ENCODE measurements at regions not wholly inside any gene's neighbourhood (a gene's known extent, or its start where the extent isn't known, plus 50 kb on each side); places are given as distances from the start of the nearest gene placed in this dataset.

DNA sequence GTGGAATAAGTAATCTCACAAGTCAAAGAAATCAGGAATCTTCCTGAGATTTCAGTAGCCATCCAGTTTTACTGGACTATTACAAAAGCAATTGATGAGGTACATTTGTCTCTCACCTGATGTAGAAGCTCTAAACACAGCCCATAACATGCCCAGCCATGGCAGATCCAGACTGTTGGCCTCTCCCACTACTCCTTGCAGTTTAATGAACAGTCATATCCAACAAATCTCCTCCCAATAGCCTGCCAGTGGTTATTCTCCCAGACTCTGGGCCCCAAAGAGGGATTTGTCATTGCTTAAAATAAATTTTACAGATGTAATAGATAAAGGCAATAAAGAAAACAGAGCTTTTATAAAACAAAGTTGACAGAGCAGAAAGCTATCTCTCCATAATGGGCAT is 80.8 kb downstream of the ZNF608 start:
- TF ChIP-seq, protein P1, sequence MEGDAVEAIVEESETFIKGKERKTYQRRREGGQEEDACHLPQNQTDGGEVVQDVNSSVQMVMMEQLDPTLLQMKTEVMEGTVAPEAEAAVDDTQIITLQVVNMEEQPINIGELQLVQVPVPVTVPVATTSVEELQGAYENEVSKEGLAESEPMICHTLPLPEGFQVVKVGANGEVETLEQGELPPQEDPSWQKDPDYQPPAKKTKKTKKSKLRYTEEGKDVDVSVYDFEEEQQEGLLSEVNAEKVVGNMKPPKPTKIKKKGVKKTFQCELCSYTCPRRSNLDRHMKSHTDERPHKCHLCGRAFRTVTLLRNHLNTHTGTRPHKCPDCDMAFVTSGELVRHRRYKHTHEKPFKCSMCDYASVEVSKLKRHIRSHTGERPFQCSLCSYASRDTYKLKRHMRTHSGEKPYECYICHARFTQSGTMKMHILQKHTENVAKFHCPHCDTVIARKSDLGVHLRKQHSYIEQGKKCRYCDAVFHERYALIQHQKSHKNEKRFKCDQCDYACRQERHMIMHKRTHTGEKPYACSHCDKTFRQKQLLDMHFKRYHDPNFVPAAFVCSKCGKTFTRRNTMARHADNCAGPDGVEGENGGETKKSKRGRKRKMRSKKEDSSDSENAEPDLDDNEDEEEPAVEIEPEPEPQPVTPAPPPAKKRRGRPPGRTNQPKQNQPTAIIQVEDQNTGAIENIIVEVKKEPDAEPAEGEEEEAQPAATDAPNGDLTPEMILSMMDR (IDR thresholded peaks at IDR 0.05; ENCODE audit: control extremely low read depth in 1 of 3, insufficient read depth in 1 of 3, low read depth in 1 of 3, low read length in 3 of 3): no peak
- no peak for TF ChIP-seq YY1 (IDR thresholded peaks at IDR 0.05; ENCODE audit: low read depth, low read length)
- TF ChIP-seq RBBP5 (IDR thresholded peaks at IDR 0.05; ENCODE audit: borderline replicate concordance, low read depth, low read length): no peak
- no peak for TF ChIP-seq MAFK (IDR thresholded peaks at IDR 0.05; ENCODE audit: low read depth, low read length)
- no peak for TF ChIP-seq POLR2A (IDR thresholded peaks at IDR 0.05; ENCODE audit: control extremely low read depth in 1 of 2, low read depth in 2 of 2, low read length in 2 of 2)
- TF ChIP-seq POLR2AphosphoS5 (IDR thresholded peaks at IDR 0.05; ENCODE audit: low read depth, low read length): no peak
- TF ChIP-seq CHD2 (IDR thresholded peaks at IDR 0.05; ENCODE audit: low read length): no peak
- no peak for TF ChIP-seq SRF (IDR thresholded peaks at IDR 0.05; ENCODE audit: low read depth, low read length)
- TF ChIP-seq RAD21 (IDR thresholded peaks at IDR 0.05 in 1 of 2, conservative IDR thresholded peaks at IDR 0.05 in 1 of 2; ENCODE audit: low read depth in 2 of 2, low read length in 2 of 2): no peak

Data from H1 (cell line).